Activated CD4-positive, alpha-beta memory T cell treated with anti-CD3 and anti-CD28 coated beads for 36 hours (primary cell): ENCODE measurements at regions not wholly inside any gene's neighbourhood (a gene's known extent, or its start where the extent isn't known, plus 50 kb on each side); places are given as distances from the start of the nearest gene placed in this dataset.
"Not testable (repeated sequence)": the region's sequence is repeated elsewhere in the genome, so short reads cannot be mapped to it uniquely, and the experiment has no call there.

Source experiments
- CTCF ChIA-PET: fragments of 350-600 bp; sonication (Branson Sonifier 250); formaldehyde crosslinking; loops from one replicate; lab custom pipeline; 2021; ENCODE audit warnings: antibody characterized with exemption, inconsistent platforms; lab: Charles Lee
- POLR2A ChIA-PET: fragments of 350-600 bp; sonication (Branson Sonifier 250); formaldehyde crosslinking; loops from one replicate; lab custom pipeline; 2021; ENCODE audit warnings: antibody characterized with exemption; lab: Charles Lee
- DNase-seq: peaks from one replicate; pipeline ENCODE4 v3.0.0-alpha.2; 2020
- H3K27ac Mint-ChIP-seq: one replicate; pipeline ENCODE4 v1.8.0; 2021; ENCODE audit warnings: mixed read lengths
- H3K27me3 Mint-ChIP-seq: one replicate; pipeline ENCODE4 v1.8.0; 2021; ENCODE audit warnings: mixed read lengths
- H3K36me3 Mint-ChIP-seq: one replicate; pipeline ENCODE4 v1.8.0; 2021; ENCODE audit warnings: mixed read lengths
- H3K4me1 Mint-ChIP-seq: one replicate; pipeline ENCODE4 v1.8.0; 2021; ENCODE audit warnings: low read depth, mixed read lengths
- H3K4me3 Mint-ChIP-seq: one replicate; pipeline ENCODE4 v1.8.0; 2021; ENCODE audit warnings: mild to moderate bottlenecking, mixed read lengths
- H3K9me3 Mint-ChIP-seq: one replicate; pipeline ENCODE4 v1.8.0; 2021; ENCODE audit warnings: mixed read lengths
- intact Hi-C: fragments of 100-400 bp; cut with micrococcal nuclease; formaldehyde crosslinking; loops from one replicate; pipeline ENCODE4 v1.15.1; 2023

DNA sequence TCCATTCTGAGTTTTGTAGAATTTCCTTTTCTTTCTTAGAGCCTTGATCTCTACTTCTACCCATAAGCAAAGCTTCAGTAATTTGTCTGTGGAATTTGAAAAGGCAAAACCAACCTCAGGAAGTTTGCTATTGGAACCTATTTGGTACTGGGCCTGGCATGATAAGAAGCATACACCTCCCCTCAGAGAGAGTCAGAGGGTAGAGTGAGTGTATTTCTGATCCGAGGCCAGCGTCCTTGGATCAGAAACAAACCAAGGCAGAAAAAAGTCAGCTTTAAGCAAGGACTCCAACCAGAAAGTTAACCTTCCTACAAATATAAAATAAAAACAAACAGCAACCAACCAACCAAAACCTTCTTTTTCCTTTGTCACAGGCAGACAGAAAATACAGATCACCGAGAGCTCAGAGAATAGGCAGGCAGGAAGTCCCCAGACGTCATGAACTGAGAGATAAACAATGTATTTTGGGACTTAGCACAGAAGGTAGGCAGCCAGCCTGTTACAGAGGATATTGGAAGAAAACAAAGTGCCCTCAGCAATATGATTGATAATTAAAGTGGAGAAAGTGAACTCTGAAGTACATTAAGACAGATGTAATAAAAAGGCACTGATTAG, 141.5 kb downstream of the NEDD1 start:
- no peaks in the 10 kb centered on the region for H3K36me3 Mint-ChIP-seq
- H3K27ac Mint-ChIP-seq = no peak overlapping the region

DNA sequence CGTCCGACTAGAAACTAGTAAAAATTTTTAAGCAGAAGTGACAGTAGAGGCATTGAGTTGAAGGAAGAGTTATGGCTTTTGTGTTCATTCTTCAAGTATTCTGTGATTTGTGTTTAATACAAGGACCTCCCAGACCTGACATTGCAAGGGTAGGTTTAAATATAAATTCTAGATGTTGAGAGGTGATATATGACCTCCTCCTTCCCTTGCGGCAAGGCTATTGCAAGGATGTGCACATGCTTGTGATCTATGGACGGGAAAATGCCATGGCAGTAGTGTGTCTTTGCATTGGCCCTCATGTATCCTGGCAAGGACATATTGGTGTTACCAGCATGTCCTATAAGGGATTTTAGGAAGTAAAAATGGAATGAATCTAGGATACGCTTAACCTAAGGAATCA, 143.5 kb downstream of the NEDD1 start:
- peaks cover 4% of the 10 kb centered on the region for H3K27me3 Mint-ChIP-seq
- POLR2A ChIA-PET = no interaction called here
- H3K27ac Mint-ChIP-seq = no peak overlapping the region
- no peak overlapping the region for H3K4me3 Mint-ChIP-seq
- no peaks in the 10 kb centered on the region for H3K4me1 Mint-ChIP-seq
- H3K9me3 Mint-ChIP-seq = no peaks in the 10 kb centered on the region
- intact Hi-C loops = no loop called here
- CTCF ChIA-PET = no interaction called here
- DNase-seq = no peak
- no peaks in the 10 kb centered on the region for H3K36me3 Mint-ChIP-seq

More for the DNA sequence above, 141.5 kb downstream of the NEDD1 start:
- Mint-ChIP-seq H3K9me3 (no peaks in the 10 kb centered on the region), H3K27me3 (peaks cover 4% of the 10 kb centered on the region), H3K4me3 (no peak overlapping the region), H3K4me1 (no peaks in the 10 kb centered on the region)
- DNase-seq = no peak
- intact Hi-C loops = no loop called here
- POLR2A ChIA-PET = no interaction called here
- CTCF ChIA-PET = no interaction called here

DNA sequence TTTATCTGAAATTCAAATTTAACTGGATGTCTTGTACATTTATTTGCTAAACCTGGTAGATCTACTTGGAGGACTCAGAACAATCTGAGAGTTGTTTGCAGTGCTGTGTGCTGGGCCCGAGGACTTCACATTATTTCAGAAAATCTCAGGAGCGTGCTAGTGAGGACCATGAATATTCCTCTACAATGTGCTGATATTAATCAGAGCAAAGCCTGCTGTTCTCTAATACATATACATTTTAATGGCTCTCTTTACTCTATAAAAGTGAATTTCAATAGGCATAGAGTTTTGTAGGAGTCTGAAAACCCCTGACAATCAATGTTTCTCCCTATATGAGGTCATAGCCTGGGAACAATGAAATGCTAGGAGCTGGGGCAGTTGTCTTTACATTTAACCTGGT, 144.3 kb downstream of the NEDD1 start:
- no peak overlapping the region for H3K4me3 Mint-ChIP-seq
- no peak overlapping the region for H3K27ac Mint-ChIP-seq
- no peaks in the 10 kb centered on the region for H3K4me1 Mint-ChIP-seq
- no peaks in the 10 kb centered on the region for H3K9me3 Mint-ChIP-seq
- ChIA-PET CTCF (no interaction called here), POLR2A (no interaction called here)
- intact Hi-C loops = no loop called here
- DNase-seq = no peak
- no peaks in the 10 kb centered on the region for H3K36me3 Mint-ChIP-seq
- H3K27me3 Mint-ChIP-seq = peaks cover 4% of the 10 kb centered on the region

DNA sequence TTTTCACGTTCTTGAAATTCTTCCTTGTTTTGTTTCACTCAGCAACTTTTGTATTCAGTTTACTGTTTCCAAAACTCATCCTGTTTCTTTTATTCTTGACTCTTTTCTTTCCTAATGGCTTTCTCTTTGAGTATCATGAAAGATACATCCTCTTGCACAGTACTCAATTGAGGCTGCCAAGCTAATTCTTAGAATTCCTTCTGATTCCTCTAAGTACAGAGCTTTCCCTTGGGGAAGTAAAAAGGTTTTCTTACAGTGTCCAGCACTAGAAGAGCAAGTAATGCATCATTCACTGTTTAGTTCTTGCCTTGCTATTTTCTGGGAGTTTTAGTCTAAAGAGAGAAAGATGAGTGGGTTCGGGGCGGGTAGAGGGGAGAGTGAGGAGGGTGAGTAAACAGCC, 154.1 kb downstream of the NEDD1 start:
- no peak overlapping the region for H3K27ac Mint-ChIP-seq
- H3K4me1 Mint-ChIP-seq = no peaks in the 10 kb centered on the region
- peaks cover 4% of the 10 kb centered on the region for H3K9me3 Mint-ChIP-seq
- intact Hi-C loops = no loop called here
- H3K36me3 Mint-ChIP-seq = no peaks in the 10 kb centered on the region
- DNase-seq = no peak
- POLR2A ChIA-PET = no interaction called here
- CTCF ChIA-PET = no interaction called here
- H3K4me3 Mint-ChIP-seq = no peak overlapping the region
- peaks cover 14% of the 10 kb centered on the region for H3K27me3 Mint-ChIP-seq

DNA sequence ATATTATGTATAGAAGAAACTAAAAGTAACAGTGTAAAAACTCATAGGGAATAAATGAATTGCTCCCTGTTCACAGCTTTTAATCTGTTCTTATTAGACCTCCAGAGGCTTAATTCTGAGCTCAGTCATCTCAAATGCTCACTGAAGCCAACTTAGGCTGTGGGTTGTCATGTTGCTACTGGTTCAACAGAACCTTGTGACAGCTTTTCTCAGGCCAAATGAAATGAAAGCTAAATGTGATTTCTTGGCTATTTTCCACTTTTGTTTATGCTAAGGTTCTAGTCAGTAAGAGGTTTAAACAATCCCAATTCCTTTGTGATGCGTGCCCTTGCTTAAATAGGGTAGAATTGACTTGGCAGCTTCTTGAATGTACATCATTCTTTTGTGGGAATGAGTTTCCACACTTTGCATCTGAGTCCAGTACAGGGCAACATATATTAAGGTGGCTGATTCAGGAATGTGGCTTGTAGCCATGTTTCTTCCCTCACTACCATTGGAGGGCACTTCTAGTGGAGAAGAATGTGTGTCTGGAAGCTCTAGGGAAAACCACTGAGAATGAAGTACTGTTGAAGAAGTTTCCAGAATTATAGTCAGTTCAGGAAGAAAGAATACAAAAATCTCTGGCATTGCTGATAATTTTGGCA, 156.4 kb downstream of the NEDD1 start:
- intact Hi-C loops = no loop called here
- Mint-ChIP-seq H3K4me3 (no peak overlapping the region), H3K9me3 (no peaks in the 10 kb centered on the region), H3K27me3 (peaks cover 14% of the 10 kb centered on the region), H3K27ac (no peak overlapping the region), H3K4me1 (no peaks in the 10 kb centered on the region), H3K36me3 (no peaks in the 10 kb centered on the region)
- POLR2A ChIA-PET = no interaction called here
- no peak for DNase-seq
- CTCF ChIA-PET = no interaction called here

DNA sequence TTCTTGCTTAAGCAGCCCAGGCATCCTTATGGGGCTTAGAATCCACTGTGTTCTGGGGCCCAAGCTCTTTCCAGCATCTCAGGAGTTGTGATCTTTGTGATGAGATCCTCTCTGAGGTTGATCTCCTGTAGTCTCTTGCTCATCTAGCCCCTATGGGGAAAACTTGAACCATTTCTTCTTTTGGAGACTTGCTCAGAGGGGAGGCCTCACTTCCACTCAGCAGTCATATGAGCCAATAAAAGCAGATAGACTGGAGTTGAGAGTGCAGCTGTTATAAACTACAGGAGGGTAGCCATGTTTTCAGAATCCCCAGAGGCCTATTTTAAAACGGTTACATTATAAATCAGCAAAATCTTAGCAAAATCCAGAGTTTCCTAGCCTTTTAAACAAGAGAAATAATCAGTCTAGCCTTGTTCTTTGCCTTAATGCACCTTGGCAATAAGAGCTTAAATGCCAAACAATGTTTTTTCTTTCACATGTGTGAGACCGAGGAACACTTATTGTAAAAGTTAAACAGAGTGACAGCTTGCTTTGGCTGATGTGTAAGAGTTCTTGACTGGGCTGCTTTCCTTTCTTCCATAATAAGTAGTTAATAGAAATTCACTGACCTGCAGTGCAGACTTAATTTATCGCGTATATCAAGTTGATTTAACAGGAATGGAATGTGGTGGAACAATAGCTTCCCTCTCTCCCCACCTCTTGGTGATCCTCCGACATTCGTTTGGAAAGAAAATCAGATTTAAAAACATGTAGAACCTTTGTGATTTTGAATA, 168.3 kb downstream of the NEDD1 start:
- Mint-ChIP-seq H3K36me3 (no peaks in the 10 kb centered on the region), H3K27ac (no peak overlapping the region), H3K4me3 (no peak overlapping the region), H3K27me3 (no peaks in the 10 kb centered on the region), H3K4me1 (no peaks in the 10 kb centered on the region), H3K9me3 (no peaks in the 10 kb centered on the region)
- DNase-seq = no peak
- intact Hi-C loops = no loop called here
- CTCF ChIA-PET = no interaction called here
- POLR2A ChIA-PET = no interaction called here

DNA sequence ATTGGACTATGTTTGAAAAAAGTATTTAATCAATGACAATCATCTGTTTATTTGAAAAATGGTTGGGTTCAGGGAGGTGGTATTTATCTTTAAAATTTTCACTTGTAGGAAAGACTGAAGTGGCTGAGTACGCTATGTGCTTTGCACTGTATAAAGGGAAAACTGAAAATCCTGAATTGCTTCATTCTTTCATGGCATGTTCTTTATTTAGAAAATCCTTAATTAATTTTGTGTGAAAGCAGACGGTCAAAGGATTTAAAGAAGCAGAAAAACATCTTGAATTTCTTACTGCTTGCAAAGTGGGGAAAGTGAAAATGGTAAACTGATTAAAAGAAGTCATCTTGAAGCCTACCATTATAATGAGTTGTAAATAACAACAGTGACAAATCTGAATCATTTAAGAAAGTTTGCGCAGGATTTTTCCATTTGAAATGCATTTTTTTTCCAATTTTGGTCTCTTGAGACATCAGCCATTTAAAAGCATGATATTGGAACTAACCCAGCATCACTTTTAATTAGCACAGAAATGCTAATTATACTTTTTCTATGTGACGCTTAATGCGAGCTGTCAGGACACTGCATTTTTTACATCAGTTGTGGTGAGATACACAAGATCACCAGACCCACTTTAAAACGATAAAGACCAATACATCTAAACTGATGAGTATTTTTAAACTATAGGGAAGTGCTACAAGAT, 169.0 kb downstream of the NEDD1 start:
- POLR2A ChIA-PET = interaction anchor here (0.6 kb wide), 1 partner anchor 297 kb away, joined by 3 read pairs; no protein-coding TSS in a partner anchor
- no peaks in the 10 kb centered on the region for H3K36me3 Mint-ChIP-seq
- intact Hi-C loops = no loop called here
- H3K9me3 Mint-ChIP-seq = no peaks in the 10 kb centered on the region
- CTCF ChIA-PET = no interaction called here
- no peaks in the 10 kb centered on the region for H3K4me1 Mint-ChIP-seq
- no peak overlapping the region for H3K27ac Mint-ChIP-seq
- no peaks in the 10 kb centered on the region for H3K27me3 Mint-ChIP-seq
- H3K4me3 Mint-ChIP-seq = no peak overlapping the region
- no peak for DNase-seq

DNA sequence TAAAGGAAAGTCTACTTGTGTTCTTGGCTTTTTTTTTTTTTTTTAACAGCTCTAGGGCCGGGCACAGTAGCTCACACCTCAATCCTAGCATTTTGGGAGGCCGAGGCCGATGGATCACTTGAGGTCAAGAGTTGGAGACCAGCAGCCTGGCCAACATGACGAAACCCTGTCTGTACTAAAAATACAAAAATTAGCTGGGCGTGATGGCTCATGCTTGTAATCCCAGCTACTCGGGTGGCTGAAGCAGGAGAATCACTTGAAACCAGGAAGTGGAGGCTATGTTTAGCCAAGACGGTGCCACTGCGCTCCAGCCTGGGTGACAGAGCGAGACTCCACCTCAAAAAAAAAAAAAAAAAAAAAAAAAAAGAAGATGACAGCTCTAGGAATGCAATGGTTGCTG, 169.9 kb downstream of the NEDD1 start:
- H3K36me3 Mint-ChIP-seq, H3K9me3 Mint-ChIP-seq, intact Hi-C loops, H3K4me1 Mint-ChIP-seq, CTCF ChIA-PET, H3K27me3 Mint-ChIP-seq, DNase-seq, H3K27ac Mint-ChIP-seq, H3K4me3 Mint-ChIP-seq: not testable (repeated sequence)
- POLR2A ChIA-PET = interaction anchor here (0.6 kb wide), 1 partner anchor 298 kb away, joined by 3 read pairs; no protein-coding TSS in a partner anchor

DNA sequence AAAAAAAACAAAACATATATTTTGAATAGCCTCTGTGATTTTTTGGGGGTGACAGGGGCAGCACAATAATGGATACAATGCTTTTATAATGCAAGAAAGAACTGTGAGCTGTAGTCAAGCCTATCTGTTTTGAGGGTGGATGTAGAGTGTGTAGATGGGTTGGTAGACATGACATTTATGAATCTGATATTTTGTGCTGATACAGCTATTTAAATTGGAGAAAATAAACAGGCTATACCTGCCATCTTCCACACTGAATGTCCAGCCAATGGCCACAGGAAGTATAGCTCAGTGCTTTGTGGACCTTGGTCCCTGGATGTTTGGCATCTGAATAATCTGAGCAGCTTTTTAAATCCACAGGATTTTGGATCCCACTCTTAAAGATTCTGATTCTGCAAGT, 175.0 kb downstream of the NEDD1 start:
- ChIA-PET CTCF (no interaction called here), POLR2A (no interaction called here)
- H3K27ac Mint-ChIP-seq = no peak overlapping the region
- DNase-seq = no peak
- no peaks in the 10 kb centered on the region for H3K27me3 Mint-ChIP-seq
- no peaks in the 10 kb centered on the region for H3K4me1 Mint-ChIP-seq
- no peak overlapping the region for H3K4me3 Mint-ChIP-seq
- intact Hi-C loops = no loop called here
- H3K9me3 Mint-ChIP-seq = no peaks in the 10 kb centered on the region
- H3K36me3 Mint-ChIP-seq = no peaks in the 10 kb centered on the region

DNA sequence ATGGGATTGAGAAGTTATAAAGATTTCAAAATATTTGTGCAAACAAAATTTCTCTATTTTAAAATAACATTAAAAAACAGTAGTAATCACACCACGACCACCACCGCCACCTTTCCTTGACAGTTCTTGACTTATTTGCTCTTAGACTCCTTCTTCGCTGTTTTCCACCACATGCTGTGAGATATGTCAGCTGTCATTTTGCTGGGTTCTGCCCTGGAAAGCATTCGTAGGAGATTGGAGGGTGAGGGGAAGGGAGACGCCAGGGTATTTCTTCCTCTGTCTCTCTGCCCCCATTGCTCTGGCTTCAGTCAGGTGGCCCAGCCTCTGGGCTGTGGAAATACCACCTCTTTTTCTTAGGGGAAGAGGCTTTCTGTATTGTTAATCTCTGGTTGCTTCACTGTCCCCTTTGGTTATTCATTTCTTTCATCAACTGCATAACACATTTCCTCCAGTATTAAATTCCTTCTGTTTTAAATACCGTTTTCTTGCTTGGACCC, 186.2 kb downstream of the NEDD1 start:
- intact Hi-C loops = no loop called here
- ChIA-PET CTCF (no interaction called here), POLR2A (no interaction called here)
- Mint-ChIP-seq H3K4me1 (no peaks in the 10 kb centered on the region), H3K27ac (no peak overlapping the region), H3K4me3 (no peak overlapping the region), H3K9me3 (no peaks in the 10 kb centered on the region), H3K36me3 (no peaks in the 10 kb centered on the region), H3K27me3 (no peaks in the 10 kb centered on the region)
- DNase-seq = no peak

DNA sequence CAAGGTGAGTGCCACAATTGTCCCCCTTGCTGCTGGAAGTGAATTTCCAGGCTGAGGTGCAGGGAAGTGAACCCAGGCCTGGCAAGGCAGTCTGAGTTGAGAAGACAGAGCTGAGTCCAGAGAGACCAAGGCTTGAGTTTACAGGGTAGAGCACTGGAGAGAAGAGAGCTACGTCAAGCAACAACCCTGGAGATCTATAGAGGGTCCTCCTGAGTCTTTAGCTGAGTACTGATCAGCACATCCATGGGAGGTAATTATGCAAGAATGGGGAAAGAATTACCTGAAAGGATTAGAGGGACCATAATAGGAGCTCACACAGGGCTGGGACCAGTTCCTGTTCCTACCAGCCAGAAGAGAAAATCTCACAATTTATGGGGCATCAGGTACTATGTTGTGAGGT, 190.7 kb downstream of the NEDD1 start:
- Mint-ChIP-seq H3K36me3 (no peaks in the 10 kb centered on the region), H3K27me3 (no peaks in the 10 kb centered on the region), H3K4me3 (no peak overlapping the region), H3K4me1 (no peaks in the 10 kb centered on the region), H3K9me3 (peaks cover 9% of the 10 kb centered on the region), H3K27ac (no peak overlapping the region)
- intact Hi-C loops = no loop called here
- POLR2A ChIA-PET = no interaction called here
- CTCF ChIA-PET = no interaction called here
- no peak for DNase-seq

DNA sequence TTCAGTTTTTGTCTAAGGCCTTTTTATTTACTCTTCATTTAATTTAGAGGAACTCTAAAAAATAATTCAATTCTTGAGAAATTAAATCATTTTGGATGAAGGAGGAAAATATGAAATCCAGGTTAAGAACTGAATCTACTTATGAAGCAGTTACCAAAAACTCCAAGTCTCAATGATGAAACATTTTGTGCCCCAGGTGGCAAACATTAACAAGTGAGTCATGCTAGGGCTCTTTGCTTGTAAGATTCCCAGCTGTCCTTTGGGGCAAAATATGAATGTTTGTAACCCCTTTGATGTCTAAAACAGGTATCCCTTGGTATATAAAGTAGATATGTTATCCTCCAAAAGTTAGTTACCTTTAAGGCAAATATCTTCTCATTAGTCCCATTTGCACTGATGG, 202.4 kb downstream of the NEDD1 start:
- no peak overlapping the region for H3K27ac Mint-ChIP-seq
- H3K27me3 Mint-ChIP-seq = peaks cover 2% of the 10 kb centered on the region
- no peaks in the 10 kb centered on the region for H3K4me1 Mint-ChIP-seq
- no peak for DNase-seq
- H3K4me3 Mint-ChIP-seq = no peak overlapping the region
- CTCF ChIA-PET = no interaction called here
- intact Hi-C loops = no loop called here
- H3K9me3 Mint-ChIP-seq = peaks cover 8% of the 10 kb centered on the region
- no peaks in the 10 kb centered on the region for H3K36me3 Mint-ChIP-seq
- POLR2A ChIA-PET = no interaction called here
